ENCODE measurements at regions not wholly inside any gene's neighbourhood (a gene's known extent, or its start where the extent isn't known, plus 50 kb on each side); places are given as distances from the start of the nearest gene placed in this dataset.
"Not testable (repeated sequence)": the region's sequence is repeated elsewhere in the genome, so short reads cannot be mapped to it uniquely, and the experiment has no call there.

GRCh38 chr12:85424581-85425348 is 144.7 kb downstream of the ALX1 start:
- DNase-seq (ENCODE audit: low spot score), result no peak
- peak; percentile 65 for FAIRE-seq

DNA sequence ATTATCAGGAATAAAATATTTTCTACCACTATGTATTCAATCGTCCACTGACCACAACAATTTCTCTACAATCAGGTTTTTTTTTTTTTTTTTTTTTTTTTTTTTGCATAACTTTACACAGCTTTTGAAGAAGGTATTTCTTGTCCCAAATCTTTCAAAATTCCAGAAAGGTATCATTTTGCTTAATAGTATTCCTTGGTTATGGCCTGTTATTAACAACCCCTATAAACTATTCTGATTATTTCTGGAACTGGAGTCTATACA is 145.3 kb downstream of the ALX1 start:
- DNase-seq (ENCODE audit: low spot score) (no peak), FAIRE-seq (no peak)

DNA sequence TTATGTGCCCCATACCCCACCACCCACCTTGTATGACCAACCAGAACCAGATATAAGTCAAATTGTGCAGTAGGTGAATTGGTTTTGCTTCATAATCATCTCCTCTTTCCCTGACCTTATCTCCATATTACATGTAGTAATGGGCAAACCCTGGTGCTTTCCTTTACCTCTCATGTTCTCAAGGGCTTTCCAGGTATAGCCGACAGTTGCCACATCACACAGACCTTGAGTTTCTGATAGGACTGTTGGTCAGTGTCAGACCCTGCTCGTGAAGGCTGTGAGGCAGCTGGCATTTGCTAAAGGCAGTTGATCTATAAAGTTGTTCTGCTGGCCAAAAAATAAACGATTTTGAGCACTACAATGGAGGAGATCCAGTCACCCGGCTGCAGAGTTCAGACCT is 145.9 kb downstream of the ALX1 start:
- no peak for DNase-seq (ENCODE audit: low spot score)
- no peak for FAIRE-seq

GRCh38 chr12:85433148-85433547 is 153.1 kb downstream of the ALX1 start:
- FAIRE-seq; DNase-seq (ENCODE audit: low spot score): not testable (repeated sequence)

- no peak for FAIRE-seq
- no peak for DNase-seq (ENCODE audit: low spot score)
Measured at GRCh38 chr12:85440271-85440670, 160.3 kb downstream of the ALX1 start.

GRCh38 chr12:85441025-85441424 is 161.0 kb downstream of the ALX1 start:
- no peak for FAIRE-seq
- no peak for DNase-seq (ENCODE audit: low spot score)

DNA sequence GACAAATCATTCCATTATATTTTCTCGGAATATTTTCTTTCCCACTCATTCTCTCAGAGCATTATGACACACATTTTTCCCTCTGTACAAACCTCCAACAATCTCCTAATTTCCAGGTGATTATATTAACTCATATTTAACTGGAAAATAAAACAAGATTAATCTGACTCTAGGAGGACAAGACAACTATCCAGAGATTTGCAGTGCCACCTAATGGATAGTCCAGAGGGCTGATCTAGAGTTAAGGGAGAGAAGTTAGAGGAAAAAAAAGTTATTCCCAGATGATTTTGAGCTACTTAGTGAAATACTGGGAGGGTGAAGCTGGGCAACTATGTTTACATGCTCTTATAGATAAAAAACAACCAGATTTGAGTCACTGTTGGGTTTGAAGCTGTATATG is 161.7 kb downstream of the ALX1 start:
- FAIRE-seq, result no peak
- no peak for DNase-seq (ENCODE audit: low spot score)

GRCh38 chr12:85445060-85445938 is 165.3 kb downstream of the ALX1 start:
- DNase-seq (ENCODE audit: low spot score) (peak; percentile 16), FAIRE-seq (peak; percentile 22)

GRCh38 chr12:85448031-85448430 is 168.0 kb downstream of the ALX1 start:
- no peak for DNase-seq (ENCODE audit: low spot score)
- no peak for FAIRE-seq

- DNase-seq (ENCODE audit: low spot score) (no peak), FAIRE-seq (peak; percentile 74)
Measured at GRCh38 chr12:85448548-85449139, 168.6 kb downstream of the ALX1 start.

DNA sequence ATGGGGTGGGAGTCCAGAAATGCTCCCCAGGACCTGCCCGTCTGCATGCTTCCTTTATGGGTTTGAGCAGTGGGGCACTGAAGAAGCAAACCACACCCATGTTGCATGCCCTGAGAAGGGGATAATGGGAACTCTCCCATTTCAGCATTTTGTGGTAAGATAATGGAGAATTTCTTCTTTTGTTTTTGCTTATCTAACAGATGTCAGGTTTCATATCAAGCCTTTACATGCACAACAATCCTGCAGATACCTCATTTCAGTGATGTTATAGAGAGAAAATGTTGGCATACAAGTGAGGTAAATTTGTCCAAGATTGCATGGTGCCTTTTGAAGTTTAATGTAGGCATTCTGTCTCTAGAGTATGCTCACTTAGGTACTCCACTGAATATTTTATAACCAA is 177.0 kb downstream of the ALX1 start:
- FAIRE-seq (no peak), DNase-seq (ENCODE audit: low spot score) (no peak)

GRCh38 chr12:85461127-85461526 is 181.1 kb downstream of the ALX1 start:
- DNase-seq (ENCODE audit: low spot score), result no peak
- no peak for FAIRE-seq

GRCh38 chr12:85462888-85463287 is 182.9 kb downstream of the ALX1 start:
- FAIRE-seq, result no peak
- no peak for DNase-seq (ENCODE audit: low spot score)

GRCh38 chr12:85466890-85467289 is 186.9 kb downstream of the ALX1 start:
- DNase-seq (ENCODE audit: low spot score) (no peak), FAIRE-seq (no peak)

DNA sequence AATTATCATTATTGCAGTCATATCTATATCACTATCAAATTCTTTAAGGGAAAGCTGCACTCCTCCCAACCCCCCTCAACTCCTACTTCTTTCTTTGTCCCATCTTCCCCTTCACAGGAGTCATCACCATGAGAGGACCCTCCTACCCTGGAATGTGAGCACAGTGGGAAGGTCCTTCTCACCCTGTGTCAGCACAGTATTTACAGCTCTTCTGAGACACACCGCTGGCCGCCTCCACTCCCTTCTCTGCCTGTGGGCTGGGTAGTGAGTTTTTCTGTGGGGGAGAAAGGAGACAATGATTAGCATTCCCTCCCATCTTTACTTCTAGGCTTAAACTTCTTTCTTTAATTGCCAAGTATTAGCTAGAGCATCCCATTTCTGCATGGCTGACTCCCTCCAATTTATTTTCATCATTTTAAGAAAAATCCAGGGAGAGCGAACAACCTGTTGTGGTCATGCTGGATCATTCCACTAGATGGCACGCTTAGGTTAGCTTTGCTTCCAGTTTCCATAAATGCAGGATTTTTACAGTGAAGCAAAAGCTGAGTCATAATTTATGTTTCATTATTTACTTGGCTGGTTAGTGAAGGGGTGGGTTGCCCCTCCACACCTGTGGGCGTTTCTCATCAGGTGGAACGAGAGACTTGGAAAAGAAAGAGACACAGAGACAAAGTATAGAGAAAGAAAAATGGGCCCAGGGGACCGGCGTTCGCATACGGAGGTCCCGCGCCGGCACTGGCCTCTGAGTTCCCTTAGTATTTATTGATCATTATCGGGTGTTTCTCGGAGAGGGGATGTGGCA is 188.5 kb downstream of the ALX1 start:
- DNase-seq (ENCODE audit: low spot score) (peak; percentile 49), FAIRE-seq (peak; percentile 84)

DNA sequence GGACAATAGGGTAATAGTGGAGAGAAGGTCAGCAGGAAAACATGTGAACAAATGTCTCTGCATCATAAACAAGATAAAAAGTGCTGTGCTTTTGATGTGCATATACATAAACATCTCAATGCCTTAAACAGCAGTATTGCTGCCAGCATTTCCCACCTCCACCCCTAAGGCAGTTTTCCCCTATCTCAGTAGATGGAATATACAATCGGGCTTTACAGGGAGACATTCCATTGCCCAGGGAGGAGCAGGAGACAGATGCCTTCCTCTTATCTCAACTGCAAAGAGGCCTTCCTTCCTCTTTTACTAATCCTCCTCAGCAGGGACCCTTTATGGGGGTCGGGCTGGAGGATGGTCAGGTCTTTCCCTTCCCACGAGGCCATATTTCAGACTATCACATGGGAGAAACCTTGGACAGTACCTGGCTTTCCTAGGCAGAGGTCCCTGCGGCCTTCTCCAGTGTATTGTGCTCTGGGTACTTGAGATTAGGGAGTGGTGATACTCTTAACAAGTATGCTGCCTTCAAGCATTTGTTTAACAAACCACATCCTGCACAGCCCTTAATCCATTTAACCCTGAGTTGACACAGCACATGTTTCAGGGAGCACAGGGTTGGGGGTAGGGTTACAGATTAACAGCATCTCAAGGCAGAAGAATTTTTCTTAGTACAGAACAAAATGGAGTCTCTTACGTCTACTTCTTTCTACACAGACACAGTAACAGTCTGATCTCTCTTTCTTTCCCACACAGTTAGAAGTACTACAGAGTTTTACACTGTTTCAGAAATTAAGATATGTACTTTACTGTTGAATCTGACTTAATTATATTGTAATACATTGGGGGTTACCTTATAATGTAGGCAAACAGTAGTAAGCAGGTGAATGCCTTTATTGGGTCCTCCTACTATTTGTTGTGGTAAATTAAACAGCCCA is 189.4 kb downstream of the ALX1 start:
- FAIRE-seq (peak; percentile 75), DNase-seq (ENCODE audit: low spot score) (peak; percentile 64)

GRCh38 chr12:85475277-85475676 is 195.3 kb downstream of the ALX1 start:
- FAIRE-seq; DNase-seq (ENCODE audit: low spot score): not testable (repeated sequence)

- FAIRE-seq, result no peak
- no peak for DNase-seq (ENCODE audit: low spot score)
Measured at GRCh38 chr12:85476756-85477155, 196.7 kb downstream of the ALX1 start.

GRCh38 chr12:85484387-85484786 is 204.4 kb downstream of the ALX1 start:
- DNase-seq (ENCODE audit: low spot score) (no peak), FAIRE-seq (no peak)

GRCh38 chr12:85489194-85489593 is 209.2 kb downstream of the ALX1 start:
- no peak for DNase-seq (ENCODE audit: low spot score)
- no peak for FAIRE-seq
